HT-29 (cell line): ENCODE measurements at regions not wholly inside any gene's neighbourhood (a gene's known extent, or its start where the extent isn't known, plus 50 kb on each side); places are given as distances from the start of the nearest gene placed in this dataset.

Source experiments
- DNase-seq: peaks from one replicate; pipeline ENCODE4 v3.0.0-alpha.2; 2015; ENCODE audit warnings: low spot score

GRCh38 chr17:83144421-83145357 is 65.3 kb downstream of the METRNL start:
- DNase-seq, result no peak

GRCh38 chr17:83145358-83145738 is 65.9 kb downstream of the METRNL start:
- DNase-seq, result no peak

- DNase-seq, result no peak
These were observed 66.4 kb downstream of the METRNL start for GRCh38 chr17:83145831-83146230.

GRCh38 chr17:83146347-83146746 is 66.9 kb downstream of the METRNL start:
- no peak for DNase-seq

- DNase-seq, result no peak
These were observed 67.9 kb downstream of the METRNL start for GRCh38 chr17:83147280-83147679.

- DNase-seq, result no peak
These were observed 69.1 kb downstream of the METRNL start for GRCh38 chr17:83148317-83149028.

GRCh38 chr17:83149029-83149725 is 69.8 kb downstream of the METRNL start:
- no peak for DNase-seq

- no peak for DNase-seq
These were observed 70.4 kb downstream of the METRNL start for GRCh38 chr17:83149761-83150251.

GRCh38 chr17:83150369-83151055 is 71.1 kb downstream of the METRNL start:
- no peak for DNase-seq

GRCh38 chr17:83151056-83151441 is 71.6 kb downstream of the METRNL start:
- DNase-seq, result no peak

- no peak for DNase-seq
These were observed 72.2 kb downstream of the METRNL start for GRCh38 chr17:83151442-83152226.

- DNase-seq, result no peak
These were observed 72.9 kb downstream of the METRNL start for GRCh38 chr17:83152227-83152744.

- no peak for DNase-seq
These were observed 73.6 kb downstream of the METRNL start for GRCh38 chr17:83152745-83153611.

- DNase-seq, result no peak
These were observed 74.4 kb downstream of the METRNL start for GRCh38 chr17:83153681-83154310.

- no peak for DNase-seq
These were observed 75.1 kb downstream of the METRNL start for GRCh38 chr17:83154311-83155127.

GRCh38 chr17:83155128-83156121 is 76.0 kb downstream of the METRNL start:
- DNase-seq, result no peak

GRCh38 chr17:83156408-83156807 is 77.0 kb downstream of the METRNL start:
- no peak for DNase-seq
